Kidney (tissue), 13 donors: ENCODE measurements at regions not wholly inside any gene's neighbourhood (a gene's known extent, or its start where the extent isn't known, plus 50 kb on each side); places are given as distances from the start of the nearest gene placed in this dataset.

ENCODE experiments used
- DNase-seq, 5 donors: peaks; one replicate each; pipeline ENCODE4 v3.0.0-alpha.2; 2013 to 2020
- FAIRE-seq: peaks from 2 replicates; lab custom pipeline; 2012; peaks lifted over from hg19 to GRCh38; lab: Jason Lieb, UNC
- H3K27ac ChIP-seq, 2 donors: one replicate each; pipeline ENCODE4 v1.7.0; 2013; ENCODE audit warnings: low read depth in 2 of 2, low read length in 2 of 2, inconsistent platforms in 1 of 2
- H3K27me3 ChIP-seq: one replicate; pipeline ENCODE4 v1.7.1; 2013; ENCODE audit warnings: low read length, inconsistent platforms; ENCODE audit not compliant: control insufficient read depth, insufficient read depth
- H3K36me3 ChIP-seq, 3 donors: one replicate each; pipeline versions ENCODE4 v1.7.0 to v1.7.1; 2013; ENCODE audit warnings: low read length in 3 of 3, control low read depth in 1 of 3, inconsistent platforms in 1 of 3; ENCODE audit not compliant: insufficient read depth in 3 of 3, control insufficient read depth in 2 of 3
- H3K4me1 ChIP-seq, 3 donors: one replicate each; pipeline versions ENCODE4 v1.7.0 to v1.7.1; 2013; ENCODE audit warnings: low read length in 3 of 3, inconsistent platforms in 1 of 3, low read depth in 1 of 3; ENCODE audit not compliant: control insufficient read depth in 2 of 3, insufficient read depth in 2 of 3
- H3K4me3 ChIP-seq, 3 donors: one replicate each; pipeline versions ENCODE4 v1.7.0 to v1.8.1; 2013; ENCODE audit warnings: low read length in 3 of 3, control low read depth in 1 of 3, inconsistent platforms in 1 of 3
- H3K9ac ChIP-seq, 3 donors: one replicate each; pipeline versions ENCODE4 v1.7.0 to v1.7.1; 2013; ENCODE audit warnings: low read length in 3 of 3, control low read depth in 1 of 3, inconsistent platforms in 1 of 3
- H3K9me3 ChIP-seq, 3 donors: one replicate each; pipeline versions ENCODE4 v1.7.0 to v1.7.1; 2013; ENCODE audit warnings: low read length in 3 of 3, control low read depth in 1 of 3, inconsistent platforms in 1 of 3; ENCODE audit not compliant: control insufficient read depth in 2 of 3, insufficient read depth in 1 of 3
- intact Hi-C: fragments of 100-400 bp; cut with DNase I; formaldehyde crosslinking; loops from one replicate; pipeline ENCODE4 v1.11.1; 2022
- TF ChIP-seq, protein P1 (sequence below): IDR thresholded peaks from 3 replicates; pipeline ENCODE4 v1.5.1; 2012; ENCODE audit warnings: mild to moderate bottlenecking, moderate library complexity, borderline replicate concordance; ENCODE audit not compliant: insufficient read depth; ENCODE audit errors: extremely low read depth
- donor health status: control.
- donor health status: control.
- donor health status: control.
- donor health status: control.
- donor health status: control.
- donor health status: DM: yes; HTN: yes; CAD: no.
- donor health status: Normal renal cell carcinoma (clear cell type).

DNA sequence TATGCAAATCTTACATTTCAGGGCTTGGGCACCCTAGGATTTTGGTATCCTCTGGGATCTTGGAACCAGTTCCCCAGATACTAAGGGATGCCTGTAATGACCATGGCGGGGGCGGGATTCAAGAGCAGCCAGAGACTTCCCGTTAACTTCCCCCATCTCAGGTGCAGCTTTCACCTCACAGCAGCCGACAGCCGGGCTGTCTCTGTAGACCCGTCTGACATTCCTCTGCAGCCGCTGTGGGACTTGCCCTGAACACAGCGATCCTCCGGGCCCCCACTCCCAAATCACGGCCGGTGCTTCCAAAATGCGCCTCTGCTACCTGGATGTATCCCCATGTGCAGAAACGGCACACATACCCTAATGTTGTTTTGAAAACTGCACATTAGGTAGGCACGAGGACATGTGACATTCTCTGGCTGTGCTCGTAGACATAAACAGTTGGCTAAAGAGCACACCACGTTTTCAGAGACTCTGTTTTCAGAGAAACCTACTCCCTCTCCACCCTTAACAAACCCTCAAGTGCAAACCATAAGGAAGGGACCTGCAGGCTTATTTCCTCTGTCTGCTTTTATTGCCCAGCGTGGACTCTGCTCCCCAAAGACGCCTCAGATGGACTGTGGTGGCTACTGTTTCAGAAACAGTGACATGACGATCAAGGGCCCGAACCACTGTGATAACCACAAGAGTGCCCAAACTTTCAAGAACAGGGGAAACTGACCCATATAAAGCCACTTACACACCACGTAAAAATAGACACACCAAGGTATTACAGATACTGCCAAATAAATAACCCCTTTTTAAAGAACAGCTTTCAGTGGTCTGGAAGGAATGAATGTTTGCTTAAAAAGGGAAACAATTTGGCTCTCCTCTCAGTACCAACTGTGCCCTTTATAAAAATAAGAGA, 72.9 kb upstream of the FOXC1 start:
- FAIRE-seq (no peak), DNase-seq (peak in 1 of 5 donors; percentile 55)
- Histone ChIP-seq H3K4me1 (no peaks in the 10 kb centered on the region), H3K9ac (no peak overlapping the region), H3K27me3 (no peaks in the 10 kb centered on the region), H3K4me3 (no peak overlapping the region), H3K36me3 (no peaks in the 10 kb centered on the region), H3K27ac (no peak overlapping the region), H3K9me3 (no peaks in the 10 kb centered on the region)
- TF ChIP-seq, protein P1, sequence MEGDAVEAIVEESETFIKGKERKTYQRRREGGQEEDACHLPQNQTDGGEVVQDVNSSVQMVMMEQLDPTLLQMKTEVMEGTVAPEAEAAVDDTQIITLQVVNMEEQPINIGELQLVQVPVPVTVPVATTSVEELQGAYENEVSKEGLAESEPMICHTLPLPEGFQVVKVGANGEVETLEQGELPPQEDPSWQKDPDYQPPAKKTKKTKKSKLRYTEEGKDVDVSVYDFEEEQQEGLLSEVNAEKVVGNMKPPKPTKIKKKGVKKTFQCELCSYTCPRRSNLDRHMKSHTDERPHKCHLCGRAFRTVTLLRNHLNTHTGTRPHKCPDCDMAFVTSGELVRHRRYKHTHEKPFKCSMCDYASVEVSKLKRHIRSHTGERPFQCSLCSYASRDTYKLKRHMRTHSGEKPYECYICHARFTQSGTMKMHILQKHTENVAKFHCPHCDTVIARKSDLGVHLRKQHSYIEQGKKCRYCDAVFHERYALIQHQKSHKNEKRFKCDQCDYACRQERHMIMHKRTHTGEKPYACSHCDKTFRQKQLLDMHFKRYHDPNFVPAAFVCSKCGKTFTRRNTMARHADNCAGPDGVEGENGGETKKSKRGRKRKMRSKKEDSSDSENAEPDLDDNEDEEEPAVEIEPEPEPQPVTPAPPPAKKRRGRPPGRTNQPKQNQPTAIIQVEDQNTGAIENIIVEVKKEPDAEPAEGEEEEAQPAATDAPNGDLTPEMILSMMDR: no peak
- intact Hi-C loops: no loop called here

DNA sequence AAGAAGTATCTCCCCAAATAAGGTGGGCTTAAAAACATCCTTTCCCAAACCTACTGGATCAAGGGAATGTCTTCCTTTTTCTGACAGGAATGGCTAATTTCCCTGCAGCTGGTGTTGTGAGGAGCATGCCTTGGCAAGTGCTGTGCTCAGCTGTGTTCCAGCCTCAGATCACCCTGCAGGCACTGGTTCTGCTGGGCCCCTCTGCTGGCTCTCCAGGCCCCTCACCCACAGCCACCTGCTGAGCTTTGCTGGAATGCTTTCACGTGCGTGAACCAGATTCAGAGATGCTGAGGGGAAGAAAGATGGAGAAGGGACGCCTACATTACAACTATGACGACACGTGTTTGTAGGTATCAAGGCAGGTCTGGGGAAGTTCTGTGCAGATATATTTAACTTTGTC, 71.3 kb upstream of the FOXC1 start:
- no peaks in the 10 kb centered on the region for H3K4me1 ChIP-seq
- H3K27me3 ChIP-seq: no peaks in the 10 kb centered on the region
- no peak overlapping the region for H3K27ac ChIP-seq
- H3K9ac ChIP-seq: no peak overlapping the region
- H3K9me3 ChIP-seq: no peaks in the 10 kb centered on the region
- intact Hi-C loops: no loop called here
- FAIRE-seq (no peak), DNase-seq (no peak)
- H3K4me3 ChIP-seq: no peak overlapping the region
- H3K36me3 ChIP-seq: no peaks in the 10 kb centered on the region
- TF ChIP-seq, protein P1: no peak

DNA sequence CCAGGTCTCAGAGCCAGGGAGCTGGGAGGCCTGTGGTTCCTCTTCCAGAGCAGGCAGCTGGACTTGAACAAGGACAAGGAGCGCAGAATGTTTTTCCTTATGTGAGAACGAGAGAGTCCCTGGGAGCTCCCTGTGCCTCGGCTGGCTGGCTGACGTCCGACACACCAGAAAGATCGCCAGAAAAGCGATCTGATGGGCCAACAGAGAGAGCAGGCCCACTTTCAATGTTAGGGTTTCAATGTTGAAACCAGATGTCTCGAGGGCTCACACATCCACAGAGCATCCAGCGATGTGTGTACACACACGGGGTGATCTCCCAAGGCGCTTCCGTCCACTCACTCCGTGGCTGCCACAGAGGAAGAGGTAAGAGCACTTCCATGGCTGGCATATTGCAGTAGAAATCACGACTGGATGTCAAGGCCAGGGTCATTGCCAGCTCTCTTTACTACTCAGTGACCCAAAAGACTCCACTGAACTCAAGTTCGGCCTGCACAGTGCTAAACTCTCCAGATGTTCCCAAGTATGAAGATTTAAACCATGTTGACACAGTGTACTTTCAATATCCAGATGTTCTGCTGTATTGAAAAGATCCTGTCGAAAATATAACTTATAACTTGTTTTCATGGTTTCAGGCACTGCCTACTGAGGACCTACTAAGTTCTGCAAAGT, 70.8 kb upstream of the FOXC1 start:
- H3K4me3 ChIP-seq: no peak overlapping the region
- H3K27ac ChIP-seq: no peak overlapping the region
- intact Hi-C loops: no loop called here
- FAIRE-seq (no peak), DNase-seq (no peak)
- no peaks in the 10 kb centered on the region for H3K36me3 ChIP-seq
- no peaks in the 10 kb centered on the region for H3K4me1 ChIP-seq
- TF ChIP-seq, protein P1: no peak
- no peaks in the 10 kb centered on the region for H3K27me3 ChIP-seq
- H3K9ac ChIP-seq: no peak overlapping the region
- no peaks in the 10 kb centered on the region for H3K9me3 ChIP-seq
